Endodermal cell (in vitro differentiated cells): ENCODE measurements at regions not wholly inside any gene's neighbourhood (a gene's known extent, or its start where the extent isn't known, plus 50 kb on each side); places are given as distances from the start of the nearest gene placed in this dataset.

Experiments
- DNase-seq: peaks from one replicate; pipeline ENCODE4 v3.0.0-alpha.2; 2017
- H3K27ac ChIP-seq: 2 replicates; pipeline ENCODE4 v1.5.1; 2013; ENCODE audit warnings: mild to moderate bottlenecking, low read depth, low read length, moderate library complexity
- H3K27me3 ChIP-seq: 2 replicates; pipeline ENCODE4 v1.6.1; 2013; ENCODE audit warnings: mild to moderate bottlenecking, low read length, moderate library complexity; ENCODE audit not compliant: insufficient read depth, control insufficient read depth, poor library complexity, severe bottlenecking
- H3K36me3 ChIP-seq: 2 replicates; pipeline ENCODE4 v1.7.0; 2013; ENCODE audit warnings: mild to moderate bottlenecking, low read length, moderate library complexity; ENCODE audit not compliant: control insufficient read depth, insufficient read depth
- H3K4me1 ChIP-seq: one replicate; pipeline ENCODE4 v1.7.0; 2013; ENCODE audit warnings: low read length; ENCODE audit not compliant: control insufficient read depth, insufficient read depth
- H3K4me3 ChIP-seq: 2 replicates; pipeline ENCODE4 v1.5.1; 2013; ENCODE audit warnings: mild to moderate bottlenecking, low read length, moderate library complexity
- H3K9ac ChIP-seq: 2 replicates; pipeline ENCODE4 v1.6.1; 2013; ENCODE audit warnings: mild to moderate bottlenecking, low read length, moderate library complexity; ENCODE audit not compliant: poor library complexity, severe bottlenecking; ENCODE audit errors: extremely low read depth
- H3K9me3 ChIP-seq: 2 replicates; pipeline ENCODE4 v1.6.1; 2013; ENCODE audit warnings: mild to moderate bottlenecking, low read length, moderate library complexity; ENCODE audit not compliant: control insufficient read depth
- H3K27ac Mint-ChIP-seq: 2 replicates; pipeline ENCODE4 v1.8.0; 2020; ENCODE audit warnings: mixed read lengths
- H3K27me3 Mint-ChIP-seq: 2 replicates; pipeline ENCODE4 v1.8.0; 2021; ENCODE audit warnings: mild to moderate bottlenecking, mixed read lengths; ENCODE audit not compliant: insufficient read depth
- H3K36me3 Mint-ChIP-seq: 2 replicates; pipeline ENCODE4 v1.8.0; 2020; ENCODE audit warnings: low read depth, mixed read lengths
- H3K4me1 Mint-ChIP-seq: 2 replicates; pipeline ENCODE4 v1.8.0; 2020; ENCODE audit warnings: mixed read lengths
- H3K4me3 Mint-ChIP-seq: 2 replicates; pipeline ENCODE4 v1.8.0; 2020; ENCODE audit warnings: mild to moderate bottlenecking, moderate library complexity, mixed read lengths
- H3K9me3 Mint-ChIP-seq: 2 replicates; pipeline ENCODE4 v1.8.0; 2020; ENCODE audit warnings: mild to moderate bottlenecking, mixed read lengths
- CTCF ChIP-seq: fragments of 200-600 bp; sonication (generic); conservative IDR thresholded peaks from 2 replicates; pipeline ENCODE4 v1.5.0; 2021; ENCODE audit warnings: antibody characterized with exemption, mild to moderate bottlenecking
- WGBS, 2 experiments: methylation state at CpG; one replicate each; pipeline versions ENCODE4 v1.1.5 to v1.1.7; 2013; ENCODE audit warnings: missing lambda C conversion rate in 2 of 2, mixed read lengths in 1 of 2; ENCODE audit not compliant: insufficient coverage in 1 of 2, insufficient read length in 1 of 2; 5-methylcytosine and 5-hydroxymethylcytosine counted together

GRCh38 chr6:50362706-50363105 lies 313.0 kb upstream of the DEFB112 start:
- no peaks in the 10 kb centered on the region for H3K9me3 ChIP-seq
- TF ChIP-seq CTCF: no peak
- Mint-ChIP-seq H3K4me3 (no peak overlapping the region), H3K27ac (no peak overlapping the region), H3K9me3 (no peaks in the 10 kb centered on the region), H3K27me3 (peaks cover 2% of the 10 kb centered on the region), H3K36me3 (no peaks in the 10 kb centered on the region), H3K4me1 (peaks cover 3% of the 10 kb centered on the region)
- H3K36me3 ChIP-seq: no peaks in the 10 kb centered on the region
- H3K4me1 ChIP-seq: no peaks in the 10 kb centered on the region
- no peak overlapping the region for H3K4me3 ChIP-seq
- no peak overlapping the region for H3K9ac ChIP-seq
- 80 to 90% methylated on average over 1 of the region's 1 CpG for WGBS, 2 experiments
- DNase-seq: no peak
- no peak overlapping the region for H3K27ac ChIP-seq
- no peaks in the 10 kb centered on the region for H3K27me3 ChIP-seq

- no peaks in the 10 kb centered on the region for H3K4me1 ChIP-seq
- H3K9me3 Mint-ChIP-seq: no peaks in the 10 kb centered on the region
Measured at GRCh38 chr6:50369996-50370395, 320.3 kb upstream of the DEFB112 start.

GRCh38 chr6:50380406-50381098 lies 330.8 kb upstream of the DEFB112 start:
- Mint-ChIP-seq H3K36me3 (no peaks in the 10 kb centered on the region), H3K4me1 (no peaks in the 10 kb centered on the region), H3K4me3 (no peak overlapping the region), H3K27me3 (no peaks in the 10 kb centered on the region), H3K9me3 (peaks cover 6% of the 10 kb centered on the region), H3K27ac (no peak overlapping the region)
- WGBS, 2 experiments: 84 to 88% methylated on average over 6 to 7 of the region's 7 CpGs
- DNase-seq: no peak
- Histone ChIP-seq H3K27me3 (no peaks in the 10 kb centered on the region), H3K36me3 (no peaks in the 10 kb centered on the region), H3K9me3 (no peaks in the 10 kb centered on the region), H3K4me1 (no peaks in the 10 kb centered on the region), H3K4me3 (no peak overlapping the region), H3K9ac (no peak overlapping the region), H3K27ac (no peak overlapping the region)
- no peak for TF ChIP-seq CTCF

More at GRCh38 chr6:50369996-50370395, 320.3 kb upstream of the DEFB112 start:
- no peak overlapping the region for H3K4me3 ChIP-seq
- H3K9ac ChIP-seq: no peak overlapping the region
- no peak overlapping the region for H3K27ac ChIP-seq
- no peak overlapping the region for H3K4me3 Mint-ChIP-seq
- TF ChIP-seq CTCF: no peak
- H3K27me3 ChIP-seq: no peaks in the 10 kb centered on the region
- H3K4me1 Mint-ChIP-seq: peaks cover 4% of the 10 kb centered on the region
- H3K9me3 ChIP-seq: peaks cover 4% of the 10 kb centered on the region
- H3K27me3 Mint-ChIP-seq: peaks cover 2% of the 10 kb centered on the region
- H3K36me3 Mint-ChIP-seq: no peaks in the 10 kb centered on the region
- no peak overlapping the region for H3K27ac Mint-ChIP-seq
- DNase-seq: no peak
- H3K36me3 ChIP-seq: no peaks in the 10 kb centered on the region
